ENCODE measurements at regions not wholly inside any gene's neighbourhood (a gene's known extent, or its start where the extent isn't known, plus 50 kb on each side); places are given as distances from the start of the nearest gene placed in this dataset.

DNA sequence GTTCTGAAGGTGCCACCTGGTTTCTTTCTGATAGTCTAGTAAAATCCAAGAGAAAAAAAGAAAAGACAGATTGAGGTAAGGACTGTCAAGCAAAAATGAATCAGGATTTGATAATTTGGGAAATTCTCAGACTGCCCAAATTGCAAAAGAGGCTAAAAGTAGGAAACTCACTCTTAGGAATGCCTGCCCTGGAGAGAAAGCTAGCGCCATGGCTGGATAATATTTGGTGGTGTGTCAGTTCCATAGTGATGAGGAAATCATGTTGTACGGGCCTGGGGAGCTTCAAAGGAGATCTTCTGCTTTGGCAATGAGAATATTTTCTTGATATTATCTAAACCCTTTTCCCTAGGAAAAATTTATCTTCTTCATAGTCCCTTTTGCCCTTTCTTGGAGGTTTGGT, 1008.1 kb upstream of the SLC10A2 start:
- no peaks in the 10 kb centered on the region for H3K27me3 ChIP-seq
- H3K27ac ChIP-seq, result no peak overlapping the region
- no peak overlapping the region for H3K4me3 ChIP-seq
- TF ChIP-seq, protein P1, sequence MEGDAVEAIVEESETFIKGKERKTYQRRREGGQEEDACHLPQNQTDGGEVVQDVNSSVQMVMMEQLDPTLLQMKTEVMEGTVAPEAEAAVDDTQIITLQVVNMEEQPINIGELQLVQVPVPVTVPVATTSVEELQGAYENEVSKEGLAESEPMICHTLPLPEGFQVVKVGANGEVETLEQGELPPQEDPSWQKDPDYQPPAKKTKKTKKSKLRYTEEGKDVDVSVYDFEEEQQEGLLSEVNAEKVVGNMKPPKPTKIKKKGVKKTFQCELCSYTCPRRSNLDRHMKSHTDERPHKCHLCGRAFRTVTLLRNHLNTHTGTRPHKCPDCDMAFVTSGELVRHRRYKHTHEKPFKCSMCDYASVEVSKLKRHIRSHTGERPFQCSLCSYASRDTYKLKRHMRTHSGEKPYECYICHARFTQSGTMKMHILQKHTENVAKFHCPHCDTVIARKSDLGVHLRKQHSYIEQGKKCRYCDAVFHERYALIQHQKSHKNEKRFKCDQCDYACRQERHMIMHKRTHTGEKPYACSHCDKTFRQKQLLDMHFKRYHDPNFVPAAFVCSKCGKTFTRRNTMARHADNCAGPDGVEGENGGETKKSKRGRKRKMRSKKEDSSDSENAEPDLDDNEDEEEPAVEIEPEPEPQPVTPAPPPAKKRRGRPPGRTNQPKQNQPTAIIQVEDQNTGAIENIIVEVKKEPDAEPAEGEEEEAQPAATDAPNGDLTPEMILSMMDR (IDR thresholded peaks at IDR 0.05), result no peak
- no peak for TF ChIP-seq POLR2A (IDR thresholded peaks at IDR 0.05)
- no peaks in the 10 kb centered on the region for H3K9me3 ChIP-seq
- no peaks in the 10 kb centered on the region for H3K36me3 ChIP-seq
- DNase-seq, result no peak
- intact Hi-C loops (cut with DNase I; ENCODE audit: low total_unique reads), result no loop called here
- no peaks in the 10 kb centered on the region for H3K4me1 ChIP-seq

DNA sequence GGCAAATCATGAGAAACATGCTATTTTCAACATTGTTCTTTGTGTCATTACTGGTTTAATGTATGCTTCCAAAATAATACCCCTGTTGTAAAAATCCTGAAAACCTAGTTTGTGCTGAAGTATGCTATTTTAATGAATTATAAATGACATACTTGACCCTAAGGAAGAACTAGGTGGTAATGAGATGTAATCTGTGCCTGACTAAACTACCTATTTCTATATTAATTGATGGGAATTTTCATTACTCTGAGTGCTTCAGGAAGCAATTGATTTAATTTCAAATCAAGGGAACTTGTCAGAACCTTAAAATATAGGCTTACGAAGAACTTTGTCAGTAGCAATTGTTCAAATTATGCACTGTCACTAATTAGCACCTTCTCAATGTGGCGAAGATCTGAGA, 1005.6 kb upstream of the SLC10A2 start:
- intact Hi-C loops (cut with DNase I; ENCODE audit: low total_unique reads), result no loop called here
- H3K4me1 ChIP-seq, result no peaks in the 10 kb centered on the region
- DNase-seq, result no peak
- H3K4me3 ChIP-seq, result no peak overlapping the region
- TF ChIP-seq POLR2A (IDR thresholded peaks at IDR 0.05), result no peak
- TF ChIP-seq, protein P1 (IDR thresholded peaks at IDR 0.05), result no peak
- no peaks in the 10 kb centered on the region for H3K36me3 ChIP-seq
- H3K27ac ChIP-seq, result no peak overlapping the region
- no peaks in the 10 kb centered on the region for H3K9me3 ChIP-seq
- H3K27me3 ChIP-seq, result no peaks in the 10 kb centered on the region

DNA sequence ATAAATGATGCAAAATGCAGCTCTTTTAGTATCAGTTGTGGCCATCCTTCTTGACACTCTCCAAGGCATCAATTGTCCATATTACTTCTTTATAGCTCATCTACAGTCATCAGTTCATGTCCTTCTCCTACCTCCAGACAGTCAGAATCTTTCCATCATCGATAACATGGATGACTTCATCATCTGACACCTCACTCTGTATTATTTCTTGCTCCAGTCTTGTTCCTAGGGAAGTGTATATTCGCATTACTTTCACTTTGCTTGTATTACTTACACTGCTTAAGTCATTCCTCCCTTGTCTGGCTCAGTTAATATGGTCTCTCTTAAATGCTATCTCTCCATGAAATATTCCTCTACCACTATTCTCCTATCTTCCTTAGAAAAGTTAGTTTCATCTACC, 999.1 kb upstream of the SLC10A2 start:
- Histone ChIP-seq H3K27me3 (no peaks in the 10 kb centered on the region), H3K4me1 (no peaks in the 10 kb centered on the region), H3K36me3 (no peaks in the 10 kb centered on the region), H3K4me3 (no peak overlapping the region), H3K27ac (no peak overlapping the region), H3K9me3 (no peaks in the 10 kb centered on the region)
- TF ChIP-seq, protein P1 (IDR thresholded peaks at IDR 0.05), result no peak
- TF ChIP-seq POLR2A (IDR thresholded peaks at IDR 0.05), result no peak
- intact Hi-C loops (cut with DNase I; ENCODE audit: low total_unique reads), result no loop called here
- no peak for DNase-seq

DNA sequence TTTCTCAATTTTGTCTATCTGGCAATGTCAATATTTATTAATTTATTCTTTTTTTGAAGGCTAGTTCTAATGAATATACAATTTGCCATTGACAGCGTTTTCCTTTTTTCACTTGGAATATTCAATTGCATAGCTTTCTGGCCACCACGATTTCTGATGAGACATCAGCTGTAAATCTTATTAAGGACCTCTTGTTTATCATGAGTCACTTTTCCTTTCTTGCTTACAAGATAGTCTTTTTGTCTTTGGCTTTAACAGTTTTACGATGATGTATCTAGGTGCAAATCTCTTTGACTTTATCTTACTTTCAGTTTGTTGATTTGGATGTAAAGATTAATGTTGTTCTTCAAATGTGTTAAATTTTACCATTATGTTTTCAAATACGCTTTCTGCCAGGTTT, 991.6 kb upstream of the SLC10A2 start:
- H3K4me1 ChIP-seq, result no peaks in the 10 kb centered on the region
- no peak overlapping the region for H3K27ac ChIP-seq
- H3K27me3 ChIP-seq, result no peaks in the 10 kb centered on the region
- DNase-seq, result no peak
- no peaks in the 10 kb centered on the region for H3K9me3 ChIP-seq
- no peaks in the 10 kb centered on the region for H3K36me3 ChIP-seq
- intact Hi-C loops (cut with DNase I; ENCODE audit: low total_unique reads), result no loop called here
- H3K4me3 ChIP-seq, result no peak overlapping the region
- TF ChIP-seq, protein P1 (IDR thresholded peaks at IDR 0.05), result no peak
- TF ChIP-seq POLR2A (IDR thresholded peaks at IDR 0.05), result no peak

DNA sequence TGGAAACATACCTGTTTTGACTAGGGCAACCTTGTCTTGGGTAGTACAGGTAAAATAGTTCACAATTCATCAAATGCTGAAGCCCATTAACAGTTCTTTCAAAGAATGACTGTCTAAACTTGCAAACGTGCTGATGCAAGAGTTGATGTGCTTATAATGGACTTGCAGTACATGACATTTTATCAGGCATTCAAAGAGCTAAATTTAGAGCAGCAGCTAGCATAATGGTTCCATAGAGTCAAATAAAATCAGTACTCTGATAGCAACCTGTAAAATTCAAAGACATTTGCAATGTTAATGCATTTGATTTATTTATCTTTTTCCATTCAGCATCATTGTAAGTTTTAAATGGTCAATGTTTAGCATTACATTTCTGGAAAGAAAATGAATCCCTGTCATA, 979.7 kb upstream of the SLC10A2 start:
- no peaks in the 10 kb centered on the region for H3K36me3 ChIP-seq
- no peak overlapping the region for H3K27ac ChIP-seq

More for the DNA sequence above, 979.7 kb upstream of the SLC10A2 start:
- TF ChIP-seq, protein P1 (IDR thresholded peaks at IDR 0.05), result no peak
- TF ChIP-seq POLR2A (IDR thresholded peaks at IDR 0.05), result no peak
- intact Hi-C loops (cut with DNase I; ENCODE audit: low total_unique reads), result no loop called here
- Histone ChIP-seq H3K4me1 (no peaks in the 10 kb centered on the region), H3K9me3 (no peaks in the 10 kb centered on the region), H3K27me3 (no peaks in the 10 kb centered on the region), H3K4me3 (no peak overlapping the region)
- no peak for DNase-seq
